ENCODE measurements at regions not wholly inside any gene's neighbourhood (a gene's known extent, or its start where the extent isn't known, plus 50 kb on each side); places are given as distances from the start of the nearest gene placed in this dataset.

- no peak for TF ChIP-seq CTCF (IDR thresholded peaks at IDR 0.05)
These were observed 566.0 kb downstream of the TMX3 start for GRCh38 chr18:68148863-68149262.

GRCh38 chr18:68147728-68148127, 567.2 kb downstream of the TMX3 start:
- Histone ChIP-seq H3K9me3 (no peaks in the 10 kb centered on the region), H3K4me1 (no peaks in the 10 kb centered on the region), H3K27me3 (no peaks in the 10 kb centered on the region), H3K4me3 (no peak overlapping the region), H3K27ac (no peak overlapping the region), H3K36me3 (no peaks in the 10 kb centered on the region)
- no peak for DNase-seq
- TF ChIP-seq CTCF (IDR thresholded peaks at IDR 0.05) = no peak
- intact Hi-C loops (cut with DNase I; ENCODE audit: low total_unique reads) = no loop called here

More at GRCh38 chr18:68148863-68149262, 566.0 kb downstream of the TMX3 start:
- Histone ChIP-seq H3K4me1 (no peaks in the 10 kb centered on the region), H3K4me3 (no peak overlapping the region), H3K9me3 (no peaks in the 10 kb centered on the region), H3K36me3 (no peaks in the 10 kb centered on the region), H3K27ac (no peak overlapping the region), H3K27me3 (no peaks in the 10 kb centered on the region)
- intact Hi-C loops (cut with DNase I; ENCODE audit: low total_unique reads) = no loop called here
- DNase-seq = no peak

- intact Hi-C loops (cut with DNase I; ENCODE audit: low total_unique reads) = no loop called here
- no peak for TF ChIP-seq CTCF (IDR thresholded peaks at IDR 0.05)
- no peak for DNase-seq
- Histone ChIP-seq H3K4me3 (no peak overlapping the region), H3K27ac (no peak overlapping the region), H3K36me3 (no peaks in the 10 kb centered on the region), H3K4me1 (no peaks in the 10 kb centered on the region), H3K9me3 (no peaks in the 10 kb centered on the region), H3K27me3 (no peaks in the 10 kb centered on the region)
These were observed 593.1 kb downstream of the TMX3 start for GRCh38 chr18:68121826-68122225.

- intact Hi-C loops (cut with DNase I; ENCODE audit: low total_unique reads) = no loop called here
- Histone ChIP-seq H3K9me3 (no peaks in the 10 kb centered on the region), H3K4me1 (no peaks in the 10 kb centered on the region), H3K36me3 (no peaks in the 10 kb centered on the region), H3K4me3 (no peak overlapping the region), H3K27ac (no peak overlapping the region), H3K27me3 (no peaks in the 10 kb centered on the region)
- TF ChIP-seq CTCF (IDR thresholded peaks at IDR 0.05) = no peak
- DNase-seq = no peak
These were observed 593.6 kb downstream of the TMX3 start for GRCh38 chr18:68121308-68121707.

GRCh38 chr18:68114989-68115388, 598.5 kb upstream of the DSEL start:
- Histone ChIP-seq H3K27me3 (no peaks in the 10 kb centered on the region), H3K9me3 (no peaks in the 10 kb centered on the region), H3K4me1 (no peaks in the 10 kb centered on the region), H3K36me3 (no peaks in the 10 kb centered on the region), H3K4me3 (no peak overlapping the region), H3K27ac (no peak overlapping the region)
- intact Hi-C loops (cut with DNase I; ENCODE audit: low total_unique reads) = no loop called here
- TF ChIP-seq CTCF (IDR thresholded peaks at IDR 0.05) = no peak
- DNase-seq = no peak

- Histone ChIP-seq H3K27ac (no peak overlapping the region), H3K4me3 (no peak overlapping the region), H3K36me3 (no peaks in the 10 kb centered on the region), H3K4me1 (peaks cover 0 to 13% (median 0%) of the 10 kb centered on the region in 4 donors), H3K9me3 (no peaks in the 10 kb centered on the region), H3K27me3 (no peaks in the 10 kb centered on the region)
- intact Hi-C loops (cut with DNase I; ENCODE audit: low total_unique reads) = no loop called here
- no peak for TF ChIP-seq CTCF (IDR thresholded peaks at IDR 0.05)
- no peak for DNase-seq
These were observed 587.5 kb upstream of the DSEL start for GRCh38 chr18:68104036-68104435.
